GM19035 (cell line): ENCODE measurements at regions not wholly inside any gene's neighbourhood (a gene's known extent, or its start where the extent isn't known, plus 50 kb on each side); places are given as distances from the start of the nearest gene placed in this dataset.
"Not testable (repeated sequence)": the region's sequence is repeated elsewhere in the genome, so short reads cannot be mapped to it uniquely, and the experiment has no call there.

Experiments used
- ATAC-seq: cut with Tn5 transposase; IDR thresholded peaks from one replicate; pipeline ENCODE4 v1.9.1; 2021; ENCODE audit not compliant: unreplicated experiment

DNA sequence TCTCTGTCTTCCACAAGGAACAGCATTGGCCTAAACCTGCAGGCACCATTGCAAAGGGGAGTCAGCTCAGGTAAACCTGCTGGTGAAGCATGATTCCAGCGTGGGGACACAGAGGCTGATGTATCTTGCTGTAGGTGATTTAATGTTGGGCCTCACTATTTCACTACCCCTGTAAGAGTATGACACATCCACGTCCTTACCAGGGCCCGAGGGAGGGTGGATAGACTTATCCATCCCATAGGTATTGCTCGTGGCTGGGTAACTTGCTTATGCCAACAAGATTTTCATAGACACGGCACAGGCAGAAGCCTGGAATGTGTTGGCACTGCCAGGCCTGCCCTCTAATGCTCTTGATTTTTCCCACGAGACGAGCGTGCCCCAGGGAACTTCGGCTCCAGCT, 107.4 kb upstream of the SULF2 start:
- not testable (repeated sequence) for ATAC-seq

DNA sequence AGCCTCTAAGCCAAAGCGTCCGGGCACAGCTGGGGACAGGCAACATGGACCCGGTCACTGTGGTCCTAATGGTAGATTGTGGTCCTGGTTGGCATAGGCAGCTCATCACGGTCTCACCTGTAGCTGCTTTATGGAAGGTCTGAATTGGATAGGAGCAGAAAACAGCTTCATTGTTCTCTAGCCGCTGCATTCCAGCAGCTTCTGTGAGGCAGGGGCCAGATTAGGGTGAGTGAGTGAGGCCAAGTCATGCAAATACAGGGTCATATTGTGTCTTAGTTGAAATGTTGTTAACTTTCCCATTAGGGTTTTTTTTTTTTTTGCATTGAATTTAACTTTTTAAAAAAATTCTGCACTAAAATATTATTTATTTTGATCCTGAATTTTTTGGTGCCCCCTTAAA, 105.4 kb upstream of the SULF2 start:
- not testable (repeated sequence) for ATAC-seq

DNA sequence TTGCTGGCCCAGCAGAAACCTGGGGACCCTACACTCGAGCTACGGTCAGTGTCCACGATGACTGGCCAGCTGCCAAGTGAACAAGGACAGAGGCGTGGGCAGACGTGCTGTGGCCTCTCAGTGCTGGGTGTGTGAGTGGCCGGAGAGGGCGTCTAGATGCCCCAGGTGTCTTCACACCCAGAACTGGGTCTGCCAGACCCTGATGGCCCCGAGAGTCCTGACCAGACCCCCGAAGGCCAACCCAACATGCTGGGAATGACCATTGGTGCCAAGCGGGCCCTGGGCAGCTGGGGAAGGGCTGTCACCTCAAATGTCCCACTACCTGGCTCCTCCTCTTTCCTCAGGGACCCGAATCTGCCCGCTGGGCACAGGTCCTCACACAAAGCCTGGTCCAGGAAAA, 104.5 kb upstream of the SULF2 start:
- ATAC-seq, result not testable (repeated sequence)

DNA sequence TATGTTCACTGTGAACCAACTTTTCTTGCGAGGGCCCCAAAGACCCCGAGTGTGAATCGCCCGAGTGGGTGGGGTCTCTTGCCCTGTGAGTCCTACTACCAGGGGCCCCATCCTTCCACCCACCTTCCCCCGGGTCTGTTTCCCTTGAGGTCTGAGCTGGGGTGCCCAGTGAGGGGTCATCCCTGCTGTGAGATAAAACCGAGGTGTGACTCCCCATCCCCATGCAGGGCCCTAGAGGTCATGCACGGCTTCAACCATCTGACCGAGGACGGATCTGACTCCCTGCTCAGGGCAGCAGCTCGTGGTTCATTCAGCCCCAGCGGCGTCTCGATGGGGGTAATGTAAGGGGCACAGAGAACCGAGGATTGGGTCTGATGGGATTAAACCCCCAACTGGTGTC, 103.1 kb upstream of the SULF2 start:
- ATAC-seq, result no peak

DNA sequence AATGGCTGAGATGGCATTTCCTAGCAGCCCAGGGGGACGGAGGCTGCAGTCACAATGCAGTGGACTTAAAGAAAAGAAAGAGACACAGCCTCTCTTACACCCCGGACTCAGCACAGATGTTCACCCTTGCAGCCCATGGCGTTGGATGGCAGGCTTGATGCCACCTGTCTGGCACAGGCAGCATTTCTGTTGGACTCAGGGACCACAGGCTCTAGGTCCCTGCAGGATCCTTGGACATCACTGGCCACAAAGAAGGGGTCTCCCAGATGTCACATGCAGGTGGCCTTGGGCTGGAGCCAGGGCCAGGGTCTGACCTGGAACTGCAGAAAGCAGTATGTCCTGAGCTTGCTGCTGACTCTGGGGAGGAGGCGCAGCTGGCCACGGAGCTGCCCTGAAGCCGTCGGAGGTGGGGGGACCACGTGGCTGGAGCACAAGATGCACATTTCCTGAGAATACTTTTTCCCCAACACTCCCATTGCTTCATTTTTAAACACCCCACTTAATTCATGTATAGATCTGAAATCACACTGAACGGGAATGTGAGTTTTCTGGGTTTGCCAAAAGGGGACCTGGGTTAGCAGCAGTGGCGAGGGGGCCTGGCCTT, 102.3 kb upstream of the SULF2 start:
- no peak for ATAC-seq

DNA sequence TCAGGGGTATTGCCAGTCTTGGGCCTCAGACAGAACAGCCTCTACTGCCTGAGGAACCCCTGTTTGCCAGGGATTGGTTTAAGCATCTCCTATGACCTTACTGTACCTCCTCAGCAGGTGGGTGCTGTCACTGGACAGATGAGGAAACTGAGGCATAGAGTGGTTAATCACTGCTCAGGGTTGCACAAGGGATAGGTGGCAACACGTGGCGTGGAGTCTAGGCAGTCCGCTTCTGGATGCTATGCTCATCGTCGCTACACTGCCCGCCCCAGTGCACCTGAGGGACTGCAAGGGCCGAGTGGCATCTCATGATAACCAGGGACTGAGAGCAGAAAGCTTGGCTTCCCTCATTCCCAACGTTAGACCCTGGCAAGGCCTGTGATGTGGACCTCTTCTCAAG, 101.8 kb upstream of the SULF2 start:
- no peak for ATAC-seq

DNA sequence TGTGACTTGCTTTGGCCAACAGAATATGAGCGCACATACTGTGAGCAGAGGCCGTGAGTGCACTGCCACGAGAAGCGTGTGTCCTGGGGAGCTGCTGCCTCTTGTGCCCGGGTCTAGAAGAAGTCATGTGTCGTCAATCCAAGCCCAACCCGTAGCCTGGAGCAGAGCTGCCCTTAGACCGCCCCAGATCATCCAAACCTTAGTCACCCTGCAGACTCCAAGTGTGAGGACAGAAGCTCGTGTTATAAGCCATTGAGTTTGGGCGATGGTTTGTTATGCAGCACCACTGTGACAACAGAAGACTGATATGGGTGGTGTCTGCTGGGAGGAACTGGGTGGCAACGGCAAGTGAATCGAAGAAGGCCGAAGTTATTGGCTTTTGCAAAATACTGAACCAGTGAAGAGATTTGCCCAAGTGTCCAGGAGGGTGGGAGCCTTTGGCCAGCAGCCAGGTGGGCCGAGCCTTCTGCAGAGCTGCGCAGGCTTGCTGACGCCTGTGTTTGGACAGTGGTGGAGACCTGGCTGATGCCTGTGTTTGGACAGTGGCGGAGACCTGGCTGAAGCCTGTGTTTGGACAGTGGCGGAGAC, 101.3 kb upstream of the SULF2 start:
- no peak for ATAC-seq

DNA sequence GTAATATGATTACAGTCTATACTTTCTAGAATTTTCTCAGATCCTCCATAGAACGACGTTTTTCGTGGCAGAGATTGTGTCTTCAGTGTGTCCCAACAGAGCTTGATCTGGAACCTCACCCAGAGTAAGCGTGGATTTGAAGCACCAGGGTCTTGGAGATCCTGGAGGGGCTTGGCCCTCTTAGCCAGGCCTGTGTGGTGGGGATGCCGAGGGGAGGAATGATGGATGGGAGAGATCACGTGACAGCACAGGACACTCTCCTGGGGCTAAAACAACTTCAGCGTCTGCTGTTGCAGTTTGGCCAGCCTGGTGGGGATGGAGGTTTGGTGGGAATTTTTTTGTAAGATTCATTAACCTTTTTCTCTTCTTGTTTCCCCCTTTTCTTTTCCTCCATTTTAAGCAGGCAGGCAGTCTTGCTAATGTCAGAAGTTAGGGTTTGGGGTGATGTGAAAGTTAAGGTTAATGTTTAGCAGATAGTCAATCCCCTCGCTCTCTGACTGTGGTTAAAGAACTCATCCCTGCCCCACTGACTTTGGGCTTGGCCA, 100.7 kb upstream of the SULF2 start:
- no peak for ATAC-seq

DNA sequence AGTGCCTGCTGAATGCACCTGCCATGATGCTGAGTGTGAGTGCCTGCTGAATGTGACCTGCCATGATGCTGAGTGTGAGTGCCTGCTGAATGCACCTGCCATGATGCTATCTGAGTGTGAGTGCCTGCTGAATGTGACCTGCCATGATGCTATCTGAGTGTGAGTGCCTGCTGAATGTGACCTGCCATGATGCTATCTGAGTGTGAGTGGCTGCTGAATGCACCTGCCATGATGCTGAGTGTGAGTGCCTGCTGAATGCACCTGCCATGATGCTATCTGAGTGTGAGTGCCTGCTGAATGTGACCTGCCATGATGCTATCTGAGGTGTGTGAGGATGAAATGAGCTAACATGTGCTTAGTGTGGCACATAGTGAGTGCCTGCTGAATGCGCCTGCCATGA, 98.7 kb upstream of the SULF2 start:
- not testable (repeated sequence) for ATAC-seq

DNA sequence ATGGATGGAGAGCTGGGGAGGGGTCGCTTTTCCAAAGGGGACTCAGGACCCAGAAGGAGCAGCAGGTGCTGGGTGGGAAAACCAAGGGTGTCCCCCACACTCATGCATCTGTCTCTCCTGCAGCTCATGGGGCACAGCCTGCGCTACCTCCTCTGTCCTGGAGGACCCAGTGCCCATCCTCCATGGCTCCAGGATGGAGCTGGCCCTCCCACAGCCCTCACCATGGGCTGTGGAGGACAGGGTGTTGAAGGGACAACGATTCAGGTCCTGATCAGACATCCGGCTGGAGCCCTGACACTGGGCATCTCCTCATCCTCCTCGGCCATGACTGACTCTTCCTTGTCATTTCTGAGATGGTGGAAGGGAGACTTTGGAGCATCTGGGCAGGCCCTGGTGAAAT, 97.9 kb upstream of the SULF2 start:
- ATAC-seq, result no peak

DNA sequence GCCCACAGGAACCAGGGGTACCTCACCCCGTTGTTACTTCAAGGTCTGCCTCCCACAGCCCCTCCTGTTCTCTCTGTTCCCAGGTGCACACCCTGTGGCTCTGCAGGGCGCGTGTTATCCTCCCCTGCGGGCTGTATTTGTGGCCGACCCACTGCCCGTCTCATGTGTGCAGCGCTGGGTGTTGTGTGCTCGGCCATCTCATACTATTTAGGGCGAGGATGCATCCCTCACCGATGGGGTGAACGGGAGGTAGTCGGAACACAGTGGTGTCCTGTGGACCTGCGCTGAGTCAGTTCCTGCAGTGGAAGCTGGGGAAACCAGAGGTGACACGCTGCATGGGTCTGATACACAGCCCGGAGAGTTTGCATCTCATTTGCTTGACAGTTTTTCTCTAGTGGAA, 94.5 kb upstream of the SULF2 start:
- ATAC-seq, result no peak

DNA sequence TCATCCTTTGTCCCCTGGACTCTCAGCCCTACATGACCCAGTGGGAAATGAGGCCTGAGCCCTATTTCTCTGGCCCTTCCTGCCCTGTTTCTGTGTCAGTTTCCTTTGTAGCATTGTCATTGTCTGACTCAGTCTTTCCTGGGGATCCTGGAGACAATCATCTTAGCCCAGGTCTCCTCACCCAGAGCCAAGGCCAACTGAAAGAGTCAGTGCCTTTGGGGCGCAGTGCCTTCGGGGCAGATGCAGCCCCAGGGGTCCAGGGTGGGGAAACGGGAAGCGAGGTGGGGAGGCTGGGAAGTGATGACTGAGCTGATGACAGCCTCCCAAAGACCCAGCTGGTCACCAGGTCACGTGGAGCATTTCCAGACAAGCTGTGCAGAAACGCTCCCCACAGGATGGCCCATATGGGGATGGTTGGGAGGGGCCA, 93.3 kb upstream of the SULF2 start:
- no peak for ATAC-seq

DNA sequence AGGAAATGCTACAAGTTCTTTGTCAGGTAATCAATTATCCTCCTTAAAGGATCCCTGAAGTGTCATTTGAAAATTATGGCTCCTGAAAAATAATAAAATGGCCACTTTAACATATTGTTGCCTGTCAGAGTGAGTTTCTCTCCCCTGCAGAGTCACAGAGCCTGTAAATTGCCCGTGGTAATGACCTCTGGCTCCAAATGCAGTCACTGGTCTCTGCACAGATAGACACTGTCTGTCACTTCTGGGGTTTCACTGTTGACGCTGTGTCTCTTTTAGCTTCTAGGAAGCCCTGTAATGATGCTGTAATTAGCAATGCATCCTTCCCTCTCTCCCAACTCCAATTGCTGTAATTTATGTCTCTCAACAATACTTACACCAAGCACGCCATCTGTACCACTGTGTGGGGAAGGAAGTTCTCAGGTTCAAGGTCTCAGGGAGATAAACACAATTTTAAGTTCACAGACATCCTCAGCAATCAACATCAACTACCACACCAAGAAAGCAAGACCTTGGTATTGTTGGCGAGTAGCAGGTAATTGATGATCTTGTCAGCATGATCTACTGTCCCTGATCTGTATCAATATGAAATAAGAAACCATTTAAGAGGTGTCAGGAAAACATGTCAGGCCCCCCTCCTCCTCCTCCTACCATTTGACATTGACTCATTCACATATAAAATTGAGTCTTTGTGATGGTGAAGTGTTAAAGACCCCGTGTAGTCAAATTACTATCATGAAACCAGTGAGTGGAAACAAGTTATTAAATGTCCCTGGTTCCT, 91.2 kb upstream of the SULF2 start:
- ATAC-seq, result no peak

DNA sequence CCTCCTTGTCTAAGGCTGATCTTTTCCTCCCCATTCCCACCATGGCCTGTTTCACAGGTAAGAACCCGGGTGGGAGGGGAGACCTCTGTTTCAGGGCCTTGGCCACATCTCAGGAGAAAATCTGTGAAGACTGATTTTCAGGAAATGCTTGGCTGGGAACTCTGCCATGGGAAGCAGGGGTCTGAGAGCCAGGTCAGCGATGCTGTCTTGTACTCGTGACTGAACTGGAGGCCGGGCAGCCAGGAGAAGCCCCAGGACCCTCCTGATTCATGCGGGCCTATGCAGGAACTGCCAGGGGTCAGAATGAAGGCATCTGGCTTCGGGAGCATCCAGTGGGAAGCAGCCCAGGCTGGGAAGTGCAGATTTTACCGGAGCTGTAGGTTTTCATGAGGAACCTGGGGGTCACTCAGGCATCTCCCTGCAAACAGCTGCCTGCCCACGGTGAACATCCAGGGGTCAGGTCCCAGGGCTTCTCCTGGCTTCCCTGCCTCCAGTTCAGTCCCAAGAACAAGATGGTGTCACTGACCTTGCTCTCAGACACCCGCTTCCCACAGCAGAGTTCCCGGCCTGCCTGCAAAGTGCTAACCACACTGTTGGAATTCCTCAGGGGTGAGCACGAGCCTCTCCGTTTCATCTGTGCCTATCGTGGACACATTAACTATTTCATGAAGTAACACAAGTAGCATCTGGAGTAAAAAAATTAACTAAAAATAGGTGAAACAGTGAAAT, 90.2 kb upstream of the SULF2 start:
- ATAC-seq, result no peak

DNA sequence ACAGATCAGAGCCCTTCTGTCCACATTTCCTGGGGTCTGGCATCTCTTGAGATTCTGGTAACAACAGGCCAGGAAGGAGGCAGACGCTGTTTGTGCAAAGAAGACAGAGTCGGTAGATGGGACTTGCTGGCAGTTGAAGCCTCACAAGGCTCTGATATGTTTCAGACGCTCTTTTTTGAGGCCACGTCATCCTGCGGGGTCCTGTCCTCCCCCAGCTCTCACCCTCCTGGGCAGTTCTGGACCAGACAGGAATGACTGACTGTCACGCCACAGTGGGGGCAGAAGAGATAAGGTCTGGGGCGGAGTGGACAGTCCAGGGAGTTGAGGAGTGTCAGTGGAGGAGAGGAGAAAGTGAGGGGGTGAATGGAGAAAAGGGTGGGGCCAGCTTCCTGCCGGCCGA, 87.1 kb upstream of the SULF2 start:
- no peak for ATAC-seq

DNA sequence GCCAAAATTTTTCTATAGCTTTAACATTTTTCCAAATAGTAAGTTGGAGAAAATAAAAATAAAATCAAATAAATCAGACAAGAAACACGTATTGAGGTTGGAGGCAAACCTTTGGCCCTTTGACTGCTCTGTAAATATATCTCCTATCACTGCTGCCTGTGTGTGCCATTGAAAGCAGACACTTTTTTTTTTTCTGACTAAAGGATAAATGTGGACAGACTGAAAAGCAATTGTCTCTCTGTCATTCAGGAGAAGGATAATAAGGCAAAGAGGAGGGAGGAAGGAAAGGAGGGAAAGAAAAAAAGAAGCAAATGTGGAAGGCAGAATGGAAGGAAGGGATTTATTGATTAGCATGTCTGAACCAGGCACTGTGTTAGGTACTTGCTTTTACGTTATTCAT, 85.2 kb upstream of the SULF2 start:
- ATAC-seq, result no peak

DNA sequence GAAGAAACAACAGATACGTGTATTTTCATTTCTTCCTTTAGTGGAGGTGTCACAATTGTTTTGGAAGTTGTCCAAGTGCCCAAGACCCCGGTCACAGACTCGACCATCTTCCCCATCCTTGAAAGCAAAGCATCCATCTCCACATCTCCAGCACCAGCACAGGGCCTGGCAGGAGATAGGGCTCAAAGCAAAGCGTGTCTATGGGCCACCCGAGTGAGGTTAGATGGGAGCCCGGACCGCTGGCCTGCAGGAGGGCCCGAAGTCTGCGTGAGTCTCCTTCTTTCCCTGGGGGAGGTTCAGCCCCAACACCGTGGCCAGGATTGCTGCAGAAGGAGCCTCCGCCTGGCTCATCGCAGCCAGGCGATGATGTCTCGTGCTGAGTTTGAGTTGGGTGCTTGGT, 83.5 kb upstream of the SULF2 start:
- ATAC-seq, result no peak

DNA sequence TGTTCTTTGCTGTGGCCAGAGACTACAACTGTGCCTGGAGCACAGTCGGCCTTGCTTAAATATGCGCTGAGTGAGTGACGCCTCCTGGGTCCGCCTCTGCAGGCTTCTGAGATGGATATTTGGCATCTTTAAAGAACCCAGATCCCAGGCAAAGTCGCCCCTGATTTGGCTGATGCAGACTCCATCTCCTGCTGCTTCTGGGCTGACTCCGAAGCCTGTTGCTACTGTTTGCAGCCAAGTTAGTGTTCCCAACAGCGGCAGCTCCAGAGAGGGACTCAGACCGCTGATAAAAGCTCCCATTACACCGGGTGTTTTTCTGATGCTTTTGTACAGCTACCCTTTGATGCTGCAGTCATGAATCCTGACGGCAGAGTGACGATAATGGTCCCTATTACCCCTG, 83.0 kb upstream of the SULF2 start:
- no peak for ATAC-seq

DNA sequence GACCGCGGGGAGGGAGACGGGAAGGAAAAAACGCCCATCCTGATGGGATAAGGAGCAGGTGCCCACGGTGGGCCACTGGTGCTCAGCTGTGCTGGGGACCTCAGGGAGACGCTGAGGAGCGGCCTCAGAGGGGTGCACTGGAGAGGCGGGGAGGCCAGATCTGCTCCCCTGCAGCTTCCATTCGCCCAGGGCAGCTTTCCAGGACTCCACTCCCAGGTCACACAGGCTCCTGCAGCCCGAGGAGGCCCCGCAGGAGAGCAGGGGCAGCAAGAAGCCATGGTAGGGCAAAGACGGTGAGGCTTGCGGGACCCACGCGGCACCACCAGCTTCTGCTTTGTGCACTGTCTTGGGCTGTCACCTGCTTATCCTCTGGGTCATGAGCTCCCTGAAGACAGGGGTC, 82.5 kb upstream of the SULF2 start:
- ATAC-seq, result no peak

DNA sequence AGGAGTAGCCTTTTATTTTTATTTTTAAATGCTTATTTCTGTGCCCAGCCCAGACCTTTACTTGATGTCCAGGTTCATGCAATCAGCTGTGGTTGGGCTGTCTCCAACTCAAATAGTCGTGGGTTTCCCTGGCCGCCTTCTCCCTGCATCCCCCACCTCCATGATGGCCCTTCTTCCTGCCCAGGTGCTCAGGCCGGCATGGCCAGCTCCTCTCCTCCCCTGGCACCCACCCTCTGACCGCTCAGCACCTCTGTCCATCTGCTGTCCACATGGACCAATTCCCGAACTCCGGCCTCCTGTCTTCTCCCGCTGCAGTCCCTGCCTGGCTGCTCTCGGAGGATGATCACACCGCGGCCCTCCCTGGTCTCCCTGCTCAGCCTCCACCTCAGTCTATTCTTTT, 81.2 kb upstream of the SULF2 start:
- ATAC-seq, result no peak

DNA sequence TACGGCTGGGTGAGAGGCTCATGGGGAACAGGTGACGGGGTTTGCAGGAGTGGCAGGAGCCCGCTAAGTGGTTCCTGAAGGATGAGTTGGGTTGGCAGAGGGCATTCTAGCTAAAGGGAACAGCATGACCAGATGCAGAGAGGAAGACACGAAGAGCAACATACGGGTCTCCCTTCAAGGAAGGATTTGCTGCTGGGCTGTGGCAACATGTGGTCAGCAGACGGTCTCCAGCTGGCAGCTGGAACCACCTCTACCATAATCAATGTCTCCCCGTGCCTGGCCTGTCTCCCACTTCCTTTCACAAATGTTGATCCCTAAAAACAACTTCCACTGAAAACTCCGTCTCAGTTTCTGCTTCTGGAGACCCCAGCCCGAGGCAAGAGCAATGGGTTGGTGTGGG, 80.6 kb upstream of the SULF2 start:
- no peak for ATAC-seq

DNA sequence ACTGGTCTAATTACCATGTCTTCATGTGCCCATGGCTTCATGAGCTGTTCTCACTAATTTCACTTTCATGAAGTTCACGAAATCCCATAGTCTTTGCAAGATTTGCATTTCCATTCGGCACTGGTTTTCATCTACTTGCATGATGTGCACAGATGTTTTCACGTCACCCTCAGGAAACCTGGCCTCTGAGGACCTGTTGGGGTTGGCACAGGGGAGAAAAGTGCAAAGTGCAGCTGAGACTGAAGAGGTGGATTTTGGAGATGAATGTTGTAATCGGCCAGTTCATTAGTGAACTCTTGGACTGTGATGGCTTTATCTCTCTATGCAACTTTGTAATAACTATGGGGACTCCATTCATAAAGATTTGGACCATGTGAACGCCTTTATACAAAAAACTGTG, 80.2 kb upstream of the SULF2 start:
- ATAC-seq, result no peak
